GM21528 (cell line): ENCODE measurements at regions not wholly inside any gene's neighbourhood (a gene's known extent, or its start where the extent isn't known, plus 50 kb on each side); places are given as distances from the start of the nearest gene placed in this dataset.
"Not testable (repeated sequence)": the region's sequence is repeated elsewhere in the genome, so short reads cannot be mapped to it uniquely, and the experiment has no call there.

Source experiments
- ATAC-seq: cut with Tn5 transposase; IDR thresholded peaks from one replicate; pipeline ENCODE4 v1.9.1; 2021; ENCODE audit warnings: mild to moderate bottlenecking, moderate library complexity; ENCODE audit not compliant: unreplicated experiment, low FRiP score

DNA sequence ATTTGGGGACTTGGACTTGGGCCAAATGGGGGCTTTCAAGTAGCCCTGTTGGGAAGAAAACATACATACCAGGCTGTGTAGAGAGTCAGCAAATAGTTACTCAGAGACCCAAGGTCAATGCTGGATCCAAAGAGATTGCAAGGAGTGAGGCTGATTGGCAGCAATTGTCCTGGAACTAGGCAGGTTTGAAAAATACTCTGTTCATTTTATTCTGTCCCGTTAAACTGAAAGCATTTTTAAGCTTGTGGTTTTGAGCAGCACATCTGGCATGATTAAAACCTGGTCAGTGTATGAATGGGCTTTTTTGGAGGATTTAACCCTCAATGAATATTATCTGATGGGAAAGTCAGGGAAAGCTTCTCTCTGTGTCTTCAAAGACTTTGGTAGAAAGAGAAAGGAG is 294.3 kb upstream of the BOD1L1 start:
- ATAC-seq, result no peak

- no peak for ATAC-seq
These were observed 294.9 kb upstream of the BOD1L1 start for GRCh38 chr4:13922459-13922858.

DNA sequence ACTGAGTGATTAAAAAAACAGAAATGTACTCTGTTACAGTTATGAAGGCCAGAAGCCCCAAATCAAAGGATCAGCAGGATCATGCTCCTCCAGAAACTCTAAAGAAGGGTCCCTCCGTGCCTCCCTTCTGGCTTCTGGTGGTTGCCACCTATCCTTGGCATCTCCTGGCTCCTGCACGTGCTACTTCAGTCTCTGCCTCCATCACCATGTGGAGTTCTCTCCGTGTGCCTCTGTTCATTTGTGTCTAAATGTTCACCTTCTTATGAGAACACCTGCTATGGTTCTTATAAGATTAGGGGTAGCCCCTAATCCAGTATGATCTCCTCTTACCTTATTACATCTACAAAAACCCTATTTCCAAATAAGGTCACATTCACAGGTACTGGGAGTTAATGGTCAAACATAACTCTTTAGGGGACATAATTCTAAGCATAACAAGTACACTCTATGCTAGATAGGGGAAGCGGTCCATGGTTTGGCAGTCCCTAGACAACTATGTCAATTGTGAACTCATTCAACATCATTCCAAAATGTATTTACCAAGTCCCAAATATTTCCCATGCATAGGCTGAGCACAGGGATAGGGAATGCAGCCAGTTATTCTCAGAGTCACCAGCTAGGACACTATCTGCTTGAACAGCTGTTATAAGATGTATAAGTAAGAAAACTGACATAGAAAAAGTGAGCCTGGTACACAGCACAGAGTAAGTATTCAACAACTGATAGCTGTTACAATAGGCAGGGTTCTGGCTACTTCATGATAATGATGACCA is 295.5 kb upstream of the BOD1L1 start:
- ATAC-seq, result no peak

GRCh38 chr4:13924900-13925299 is 297.4 kb upstream of the BOD1L1 start:
- ATAC-seq, result not testable (repeated sequence)

DNA sequence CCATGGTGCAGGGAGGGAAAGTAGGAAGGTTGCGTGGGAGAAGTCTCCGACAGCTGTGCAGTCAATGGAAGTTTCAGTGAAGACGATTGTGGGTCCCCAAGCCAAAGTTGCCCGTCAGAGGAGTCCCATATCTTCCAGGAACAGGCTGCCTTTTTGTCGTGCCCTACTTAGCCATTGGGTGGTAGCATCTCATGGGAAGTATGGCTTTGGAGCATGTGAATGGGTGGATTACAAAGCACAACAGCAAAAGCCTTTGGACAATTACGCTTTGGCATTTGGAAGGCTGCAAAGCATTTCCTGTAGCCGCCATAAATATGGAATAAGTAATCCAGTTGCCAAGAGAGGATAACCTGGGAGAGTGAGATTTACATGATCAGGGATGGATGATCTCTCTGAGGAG is 300.7 kb upstream of the BOD1L1 start:
- ATAC-seq, result no peak

DNA sequence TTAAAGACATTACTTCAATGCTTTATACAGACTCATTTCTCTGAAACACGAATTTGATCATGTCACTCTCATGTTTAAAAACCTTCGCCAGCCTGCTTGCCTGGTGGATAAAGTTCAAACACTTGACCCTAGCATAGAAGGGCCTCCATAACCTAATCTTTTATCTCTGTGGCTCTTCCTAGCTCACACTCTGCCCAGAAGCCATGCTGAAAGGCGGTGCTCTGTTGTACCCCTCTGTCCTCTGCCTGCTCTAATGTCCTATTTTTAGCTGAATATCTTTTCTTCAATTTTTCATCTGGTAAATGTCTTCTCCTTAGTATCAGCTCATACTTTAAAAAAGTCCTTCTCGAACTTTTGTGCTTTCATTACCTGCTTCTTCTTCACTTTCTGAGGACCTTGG is 302.6 kb upstream of the BOD1L1 start:
- ATAC-seq, result no peak

- no peak for ATAC-seq
These were observed 305.7 kb upstream of the BOD1L1 start for GRCh38 chr4:13933191-13933590.

DNA sequence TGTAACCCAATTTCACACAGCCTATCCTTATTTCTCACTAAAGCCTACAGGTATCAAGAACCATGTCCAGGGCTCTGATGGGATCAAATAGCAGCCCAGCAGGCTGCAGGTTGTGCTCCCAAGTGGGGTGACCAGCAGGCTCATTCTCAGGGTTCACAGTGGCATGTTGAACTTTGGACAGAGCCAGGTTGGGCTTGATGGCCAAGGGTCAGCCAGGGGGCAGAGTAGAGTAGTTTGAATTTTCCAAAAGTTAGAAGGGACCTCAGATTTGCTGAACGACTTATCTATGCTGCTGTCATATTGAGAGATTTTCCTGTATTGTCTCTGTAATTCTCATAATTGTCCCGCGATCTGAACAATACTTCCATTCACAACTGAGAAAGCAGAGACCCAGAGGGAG is 310.8 kb upstream of the BOD1L1 start:
- no peak for ATAC-seq

- no peak for ATAC-seq
These were observed 313.4 kb upstream of the BOD1L1 start for GRCh38 chr4:13940921-13941320.

GRCh38 chr4:13942977-13943376 is 315.5 kb upstream of the BOD1L1 start:
- ATAC-seq, result no peak

GRCh38 chr4:13944095-13944511 is 316.6 kb upstream of the BOD1L1 start:
- ATAC-seq, result no peak

- no peak for ATAC-seq
These were observed 320.4 kb upstream of the BOD1L1 start for GRCh38 chr4:13947921-13948320.

- no peak for ATAC-seq
These were observed 323.0 kb upstream of the BOD1L1 start for GRCh38 chr4:13950491-13950890.

DNA sequence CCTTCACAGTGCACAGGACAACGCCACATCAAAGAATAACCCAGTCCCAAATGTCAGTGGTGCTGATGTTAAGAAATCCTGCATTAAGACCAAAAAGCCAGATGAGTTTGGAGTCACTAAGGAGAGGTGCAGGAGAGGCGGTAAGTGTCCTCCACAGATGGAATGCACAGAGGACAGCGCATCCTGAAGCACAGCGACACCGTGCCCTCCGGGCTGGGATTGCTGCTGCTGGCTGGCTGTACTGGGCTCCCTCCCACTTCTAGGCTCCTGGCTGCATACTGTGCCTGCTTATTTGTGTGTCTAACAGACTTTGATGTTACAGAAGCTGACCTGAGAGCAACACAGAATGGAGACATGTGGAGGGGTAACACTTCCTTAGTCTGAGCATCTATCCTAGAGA is 325.6 kb upstream of the BOD1L1 start:
- no peak for ATAC-seq

GRCh38 chr4:13955551-13955950 is 328.0 kb upstream of the BOD1L1 start:
- no peak for ATAC-seq

DNA sequence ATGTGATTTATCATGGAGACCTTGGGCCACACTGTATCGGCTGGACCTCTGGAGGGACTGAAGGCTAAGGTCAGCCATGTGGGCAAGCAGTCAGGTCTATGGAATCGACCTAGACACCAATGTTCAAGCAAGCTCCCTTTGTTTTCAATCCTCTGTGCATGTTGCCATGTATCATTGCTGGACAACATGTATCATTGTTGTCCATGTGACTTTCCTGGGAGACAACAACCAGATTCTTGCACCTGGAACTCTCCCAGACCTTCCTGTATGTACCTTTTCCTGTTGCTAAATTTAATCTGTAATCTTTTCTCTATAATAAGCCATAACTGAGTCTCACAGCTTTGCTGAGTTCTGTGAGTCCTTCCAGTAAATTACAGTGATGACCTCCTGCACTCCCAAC is 329.4 kb upstream of the BOD1L1 start:
- no peak for ATAC-seq

DNA sequence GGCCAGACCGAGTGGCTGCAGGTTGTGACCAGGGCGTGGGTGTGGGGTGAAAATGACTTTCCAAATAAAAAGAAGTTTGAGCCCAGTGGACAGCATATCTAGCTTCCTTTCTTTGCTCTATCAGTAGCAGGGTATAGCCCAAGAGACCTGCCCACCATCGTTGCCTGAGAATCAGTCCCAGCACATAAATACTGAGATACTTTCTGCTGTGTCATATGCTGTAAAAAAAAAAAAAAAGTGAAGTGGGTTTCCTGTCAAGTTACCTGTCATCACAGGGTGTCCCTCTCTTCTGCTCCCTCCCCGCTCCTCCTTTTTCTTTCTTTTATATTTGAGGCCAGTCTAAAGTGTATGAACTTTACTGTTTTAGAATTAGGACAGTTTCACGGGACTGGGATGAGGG is 330.3 kb upstream of the BOD1L1 start:
- ATAC-seq, result no peak

- ATAC-seq, result no peak
These were observed 336.1 kb upstream of the BOD1L1 start for GRCh38 chr4:13963601-13964000.

GRCh38 chr4:13966231-13967195 is 339.0 kb upstream of the BOD1L1 start:
- no peak for ATAC-seq

DNA sequence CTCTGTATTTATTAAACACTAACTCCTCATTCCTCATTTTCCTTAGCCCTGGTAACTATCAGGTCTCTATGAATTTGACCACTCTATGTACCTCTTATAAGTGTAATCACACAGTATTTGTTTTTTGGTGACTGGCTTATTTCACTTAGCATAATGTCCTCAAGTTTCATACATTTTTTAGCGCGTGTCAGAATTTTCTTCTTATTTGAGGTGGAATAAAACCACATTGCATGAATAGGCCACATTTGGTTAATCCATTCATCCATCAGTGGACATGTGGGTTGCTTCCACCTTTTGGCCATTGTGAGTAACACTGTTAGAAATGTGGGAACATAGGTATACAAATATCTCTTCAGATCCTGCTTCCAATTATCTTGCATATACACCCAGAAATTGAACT is 341.2 kb upstream of the BOD1L1 start:
- no peak for ATAC-seq

DNA sequence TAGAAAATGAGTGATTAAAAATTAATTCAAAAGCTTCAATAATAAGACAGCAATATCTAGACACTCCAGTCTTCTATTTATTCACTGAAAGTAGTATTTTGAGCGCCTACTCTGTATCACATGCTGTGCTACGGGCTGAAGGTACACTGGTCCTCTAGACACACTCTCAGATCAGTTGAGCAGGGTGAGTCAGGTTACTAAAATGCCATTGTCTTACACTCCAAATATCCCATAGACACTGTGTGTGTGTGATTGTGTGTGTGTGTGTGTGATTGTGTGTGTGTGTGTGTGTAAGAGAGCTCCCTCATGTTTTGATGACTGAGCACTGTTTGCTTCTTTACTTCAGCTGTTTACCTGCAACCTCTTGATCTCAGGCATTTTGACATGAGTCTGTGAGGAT is 342.8 kb upstream of the BOD1L1 start:
- ATAC-seq, result no peak

- ATAC-seq, result no peak
These were observed 350.2 kb upstream of the BOD1L1 start for GRCh38 chr4:13977746-13978145.
